Right hindlimb (tissue), 1 donor: ENCODE measurements at regions not wholly inside any gene's neighbourhood (a gene's known extent, or its start where the extent isn't known, plus 50 kb on each side); places are given as distances from the start of the nearest gene placed in this dataset.
"Not testable (repeated sequence)": the region's sequence is repeated elsewhere in the genome, so short reads cannot be mapped to it uniquely, and the experiment has no call there.

Experiments
- DNase-seq: peaks from one replicate; pipeline ENCODE4 v3.0.0-alpha.2; 2018

DNA sequence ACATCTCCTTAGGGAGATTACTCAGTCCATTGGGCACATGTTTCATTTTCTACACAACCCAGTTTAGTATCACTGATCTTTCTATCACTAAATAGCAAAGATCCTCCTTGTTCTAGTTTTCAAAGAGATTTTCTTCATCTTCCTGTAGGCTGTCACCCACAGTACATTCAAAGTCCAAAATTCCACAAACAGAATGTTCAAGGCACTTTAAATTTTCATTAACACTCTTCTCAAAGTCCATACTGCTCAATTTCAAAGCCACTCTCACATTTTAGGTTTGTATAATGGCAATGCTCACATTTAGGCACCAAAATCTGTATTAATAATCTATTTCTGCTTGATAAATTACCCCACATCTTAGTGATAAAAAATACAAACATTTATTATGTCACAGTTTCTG is 152.8 kb downstream of the FSIP2 start:
- DNase-seq, result no peak

GRCh38 chr2:185891804-185892411 is 153.3 kb downstream of the FSIP2 start:
- DNase-seq, result no peak

- DNase-seq, result no peak
Observed at GRCh38 chr2:185892484-185892883, 153.9 kb downstream of the FSIP2 start.

GRCh38 chr2:185894223-185894622 is 155.6 kb downstream of the FSIP2 start:
- no peak for DNase-seq

- DNase-seq, result no peak
Observed at GRCh38 chr2:185895828-185896693, 157.5 kb downstream of the FSIP2 start.

DNA sequence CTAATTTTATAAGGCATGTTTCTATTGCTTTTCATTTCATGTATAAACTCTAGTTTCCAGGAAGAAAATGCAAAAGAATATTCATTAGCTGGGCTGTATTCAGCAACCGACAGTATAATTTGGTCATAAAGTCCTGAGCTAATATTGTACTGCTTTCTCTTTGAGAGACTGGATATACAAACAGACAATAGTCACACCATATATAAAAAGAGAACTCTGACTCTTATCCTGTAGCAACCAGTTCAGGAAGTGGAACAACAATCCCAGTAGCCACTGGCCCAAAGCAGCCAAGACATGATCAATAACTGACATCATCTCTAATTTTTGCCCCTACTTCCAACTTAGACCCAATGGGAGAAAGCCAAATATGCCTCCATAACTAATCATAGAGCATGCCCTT is 160.8 kb downstream of the FSIP2 start:
- DNase-seq, result no peak

DNA sequence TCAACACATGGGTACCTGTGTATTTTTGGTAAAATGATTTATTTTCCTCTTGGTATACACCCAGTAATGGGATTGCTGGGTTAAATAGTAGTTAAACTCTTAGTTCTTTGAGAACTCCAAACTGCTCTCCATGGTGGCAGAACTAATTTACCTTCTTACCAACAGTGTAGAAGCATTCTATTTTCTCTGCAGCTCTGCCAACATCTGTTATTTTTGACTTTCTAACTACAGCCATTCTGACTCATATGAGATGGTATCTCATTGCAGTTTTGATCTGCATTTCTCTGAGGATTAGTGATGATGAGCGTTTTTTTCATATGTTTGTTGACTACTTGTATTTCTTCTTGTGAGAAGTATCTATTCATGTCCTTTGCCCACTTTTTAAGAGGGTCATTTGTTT is 180.6 kb downstream of the FSIP2 start:
- DNase-seq, result no peak

GRCh38 chr2:185921048-185921756 is 182.6 kb downstream of the FSIP2 start:
- DNase-seq, result no peak

DNA sequence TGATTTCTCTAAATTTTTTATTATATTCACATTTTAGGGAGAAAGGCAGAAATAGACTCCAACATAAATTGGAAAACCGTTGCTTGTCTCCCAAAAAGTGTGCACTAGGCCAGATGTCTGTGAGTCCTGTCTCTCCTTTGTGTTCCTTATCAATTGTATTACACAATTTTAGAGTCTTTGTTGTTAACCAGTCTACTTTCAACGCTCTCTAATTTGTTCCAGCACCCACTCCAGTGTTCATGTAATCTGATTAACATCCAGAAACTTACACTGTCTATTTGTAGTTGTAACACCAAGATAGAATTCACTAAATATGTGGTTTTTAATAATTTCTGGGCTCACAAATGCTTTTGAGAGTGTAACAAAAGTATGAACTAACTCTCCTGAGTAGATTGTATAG is 195.6 kb downstream of the FSIP2 start:
- DNase-seq, result no peak

GRCh38 chr2:185939858-185940257 is 201.3 kb downstream of the FSIP2 start:
- DNase-seq, result no peak

DNA sequence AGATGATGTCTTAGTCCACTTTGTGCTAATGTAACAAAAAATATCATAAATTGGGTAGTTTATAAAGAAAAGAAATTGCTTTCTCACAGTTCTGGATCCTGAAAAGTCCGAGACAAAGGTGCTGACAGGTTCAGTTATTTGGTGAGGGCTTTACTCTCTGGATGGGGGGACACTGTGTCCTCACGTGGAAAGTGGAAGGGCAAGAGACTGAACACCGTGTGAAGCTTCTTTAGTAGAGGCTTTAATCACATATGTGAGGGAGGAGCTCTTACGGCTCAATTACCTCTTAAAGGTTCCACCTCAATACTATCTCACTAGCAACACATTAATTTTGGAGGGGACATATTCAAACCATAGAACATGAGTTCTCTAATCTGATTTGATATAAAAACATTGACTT is 204.3 kb downstream of the FSIP2 start:
- DNase-seq, result no peak

- DNase-seq, result no peak
Observed at GRCh38 chr2:185947722-185948121, 209.1 kb downstream of the FSIP2 start.

- no peak for DNase-seq
Observed at GRCh38 chr2:185952100-185952499, 213.5 kb downstream of the FSIP2 start.

DNA sequence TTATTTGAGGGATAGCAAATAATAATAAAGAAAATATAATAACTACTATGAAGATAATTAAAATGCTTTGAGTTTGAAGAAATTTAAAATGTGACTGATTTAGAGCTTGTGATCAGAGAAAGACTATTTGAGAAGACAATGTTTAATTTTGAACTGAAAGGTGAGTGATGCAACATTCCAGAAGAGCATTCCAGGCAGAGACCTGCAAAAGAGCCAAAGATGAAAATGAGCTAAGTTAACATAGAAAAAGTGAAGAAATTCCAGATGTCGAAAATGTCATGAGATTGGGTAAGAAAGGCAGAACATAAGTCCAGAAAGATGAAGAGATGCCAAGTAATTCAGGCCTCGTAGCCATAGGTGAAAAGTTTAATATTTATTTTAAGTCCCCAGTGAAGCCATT is 215.8 kb downstream of the FSIP2 start:
- no peak for DNase-seq

- DNase-seq, result no peak
Observed at GRCh38 chr2:185955050-185955449, 216.4 kb downstream of the FSIP2 start.

DNA sequence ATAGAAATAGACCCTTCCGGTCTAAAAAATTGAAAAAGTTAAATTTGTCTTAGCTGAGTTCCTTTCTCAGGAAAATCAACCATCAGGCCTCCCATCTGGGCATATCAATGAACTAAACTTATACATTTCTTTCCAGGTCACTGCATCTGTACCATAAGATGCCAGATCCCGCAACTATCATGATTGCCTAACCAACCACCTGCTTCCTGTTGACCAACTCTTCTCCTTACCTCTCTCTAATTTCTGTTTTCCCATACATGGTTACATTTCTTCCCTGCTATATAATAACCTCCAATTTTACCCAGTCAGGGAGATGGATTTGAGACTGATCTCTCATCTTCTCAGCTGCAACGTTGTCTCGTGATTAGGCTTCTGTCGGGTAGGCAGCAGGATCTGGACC is 228.7 kb downstream of the FSIP2 start:
- DNase-seq, result no peak

GRCh38 chr2:185970148-185970852 is 231.7 kb downstream of the FSIP2 start:
- DNase-seq, result no peak

- DNase-seq, result no peak
Observed at GRCh38 chr2:185978634-185979407, 240.2 kb downstream of the FSIP2 start.

DNA sequence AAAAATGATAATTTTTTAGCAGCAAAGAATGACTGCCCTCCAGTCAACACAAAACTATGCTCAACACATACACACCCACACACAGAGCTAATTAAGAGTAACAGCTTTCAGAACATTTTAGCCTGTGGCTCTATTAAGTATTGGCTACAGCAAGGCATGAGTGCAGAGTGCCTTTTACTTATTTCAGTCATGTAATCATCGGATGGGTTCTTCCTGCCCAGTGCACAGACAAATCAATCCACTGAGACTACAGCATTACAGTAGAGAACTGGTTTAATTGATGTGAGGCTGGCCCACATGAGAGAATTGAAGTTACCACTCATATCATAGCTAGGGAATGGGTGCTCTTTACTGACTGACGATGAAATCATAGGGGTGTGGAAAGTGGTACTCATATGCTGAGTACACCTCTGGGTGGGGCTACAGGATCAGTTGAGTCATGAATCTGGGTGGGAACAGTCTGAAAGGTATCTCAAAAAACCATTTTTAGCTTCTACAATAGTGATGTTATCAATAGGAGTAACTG is 241.0 kb downstream of the FSIP2 start:
- DNase-seq, result no peak

DNA sequence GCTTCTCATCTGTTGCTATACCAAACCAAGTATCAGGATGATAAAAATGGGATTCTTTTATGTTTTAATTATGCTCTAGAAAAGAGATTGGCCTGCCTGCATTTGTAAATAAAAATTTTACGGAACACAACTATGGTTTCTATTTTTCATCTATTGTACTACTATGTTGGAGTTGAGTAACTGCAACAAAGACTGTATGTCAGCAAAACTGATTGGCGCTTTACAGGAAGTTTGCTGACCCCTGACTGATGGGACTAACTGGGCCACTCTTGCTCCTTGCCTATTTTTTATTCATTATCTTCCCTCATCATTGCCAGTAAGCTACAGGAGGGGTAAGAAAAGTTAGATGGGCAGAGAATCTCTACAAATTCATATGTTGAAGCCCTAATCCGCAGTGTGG is 242.3 kb downstream of the FSIP2 start:
- no peak for DNase-seq

- no peak for DNase-seq
Observed at GRCh38 chr2:185984670-185985069, 246.1 kb downstream of the FSIP2 start.

DNA sequence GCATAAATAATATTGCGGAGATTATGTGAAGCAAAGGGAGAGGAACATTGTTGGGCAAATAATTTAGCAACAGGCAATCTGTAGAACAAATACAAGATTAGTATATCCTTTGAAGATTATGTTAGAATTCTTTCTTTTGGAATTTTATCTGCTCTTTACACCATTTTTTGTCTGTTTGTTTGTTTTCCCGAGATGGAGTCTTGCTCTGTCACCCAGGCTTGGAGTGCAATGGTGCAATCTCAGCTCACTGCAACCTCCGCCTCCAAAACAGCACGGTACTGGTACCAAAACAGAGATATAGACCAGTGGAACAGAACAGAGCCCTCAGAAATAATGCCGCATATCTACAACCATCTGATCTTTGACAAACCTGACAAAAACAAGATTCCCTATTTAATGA is 250.3 kb downstream of the FSIP2 start:
- not testable (repeated sequence) for DNase-seq
